Ishikawa (cell line): ENCODE measurements at regions not wholly inside any gene's neighbourhood (a gene's known extent, or its start where the extent isn't known, plus 50 kb on each side); places are given as distances from the start of the nearest gene placed in this dataset.

Experiments used
- CEBPB ChIP-seq: IDR thresholded peaks from 2 replicates; pipeline ENCODE4 v1.6.1; 2012
- CREB1 ChIP-seq: IDR thresholded peaks from 2 replicates; pipeline ENCODE4 v1.6.1; 2012; ENCODE audit warnings: low read depth
- EGR1 ChIP-seq: IDR thresholded peaks from 2 replicates; pipeline ENCODE4 v1.6.1; 2012
- EP300 ChIP-seq: IDR thresholded peaks from 2 replicates; pipeline ENCODE4 v1.6.1; 2012; ENCODE audit warnings: borderline replicate concordance
- FOXM1 ChIP-seq: IDR thresholded peaks from 2 replicates; pipeline ENCODE4 v1.6.1; 2012; ENCODE audit warnings: low read depth, borderline replicate concordance
- NFIC ChIP-seq: IDR thresholded peaks from 2 replicates; pipeline ENCODE4 v1.6.1; 2012
- RAD21 ChIP-seq: IDR thresholded peaks from 2 replicates; pipeline ENCODE4 v1.6.1; 2012; ENCODE audit warnings: low read depth
- TAF1 ChIP-seq: IDR thresholded peaks from 2 replicates; pipeline ENCODE4 v1.6.1; 2012; ENCODE audit warnings: low read depth, mild to moderate bottlenecking
- TCF12 ChIP-seq: IDR thresholded peaks from 2 replicates; pipeline ENCODE4 v1.6.1; 2012; ENCODE audit warnings: low read depth
- TEAD4 ChIP-seq: IDR thresholded peaks from 2 replicates; pipeline ENCODE4 v1.6.1; 2012
- YY1 ChIP-seq: IDR thresholded peaks from 2 replicates; pipeline ENCODE4 v1.6.1; 2012; ENCODE audit warnings: low read depth
- ZBTB7A ChIP-seq: IDR thresholded peaks from 2 replicates; pipeline ENCODE4 v1.6.1; 2012; ENCODE audit warnings: low read depth
- TF ChIP-seq, protein P1 (sequence below): IDR thresholded peaks from 2 replicates; pipeline ENCODE4 v1.6.1; 2012
- TF ChIP-seq, protein P2 (sequence below): IDR thresholded peaks from 2 replicates; pipeline ENCODE4 v1.6.1; 2012; ENCODE audit warnings: low read depth, mild to moderate bottlenecking
- TF ChIP-seq, protein P3 (sequence below): IDR thresholded peaks from 2 replicates; pipeline ENCODE4 v1.6.1; 2012

DNA sequence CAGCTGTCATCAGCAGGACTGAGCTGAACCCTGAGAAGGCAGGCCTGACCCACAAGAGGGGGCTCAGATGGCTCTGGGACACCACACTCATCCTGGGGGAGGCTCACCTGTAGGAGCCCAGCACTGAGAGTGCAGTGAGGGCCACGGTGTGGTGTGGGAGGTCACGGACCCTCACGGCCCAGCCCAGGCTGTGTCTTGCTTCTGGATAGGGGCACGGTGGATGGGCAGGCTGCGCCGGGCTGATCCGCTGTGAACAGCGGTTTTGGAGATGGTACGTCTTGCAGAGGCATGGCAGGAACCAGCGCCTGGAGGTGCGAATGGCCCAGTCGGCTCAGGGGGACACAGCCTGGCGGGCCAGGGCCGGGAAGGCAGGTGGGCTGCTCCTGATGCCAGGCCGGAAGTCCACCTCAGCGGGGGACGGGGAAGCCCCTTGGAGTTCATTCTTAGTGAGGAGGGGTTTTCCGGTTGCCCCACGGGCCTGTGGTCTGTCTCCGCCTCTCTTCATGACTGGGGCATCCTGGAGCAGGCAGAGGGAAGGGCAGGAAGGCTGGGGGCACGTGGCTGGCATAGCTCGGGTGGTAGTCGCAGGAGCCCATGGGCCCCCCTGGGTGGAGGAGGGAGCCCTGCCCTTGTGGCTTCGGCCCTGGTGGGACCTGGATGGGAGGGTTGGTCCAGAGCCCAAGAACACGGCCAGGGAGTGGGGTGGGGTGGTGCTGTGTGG lies 112.5 kb downstream of the UNCX start:
- TF ChIP-seq ZBTB7A (no peak), TEAD4 (no peak), TCF12 (no peak), NFIC (no peak)
- TF ChIP-seq, protein P1, sequence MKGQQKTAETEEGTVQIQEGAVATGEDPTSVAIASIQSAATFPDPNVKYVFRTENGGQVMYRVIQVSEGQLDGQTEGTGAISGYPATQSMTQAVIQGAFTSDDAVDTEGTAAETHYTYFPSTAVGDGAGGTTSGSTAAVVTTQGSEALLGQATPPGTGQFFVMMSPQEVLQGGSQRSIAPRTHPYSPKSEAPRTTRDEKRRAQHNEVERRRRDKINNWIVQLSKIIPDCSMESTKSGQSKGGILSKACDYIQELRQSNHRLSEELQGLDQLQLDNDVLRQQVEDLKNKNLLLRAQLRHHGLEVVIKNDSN, result no peak
- TF ChIP-seq, protein P2, sequence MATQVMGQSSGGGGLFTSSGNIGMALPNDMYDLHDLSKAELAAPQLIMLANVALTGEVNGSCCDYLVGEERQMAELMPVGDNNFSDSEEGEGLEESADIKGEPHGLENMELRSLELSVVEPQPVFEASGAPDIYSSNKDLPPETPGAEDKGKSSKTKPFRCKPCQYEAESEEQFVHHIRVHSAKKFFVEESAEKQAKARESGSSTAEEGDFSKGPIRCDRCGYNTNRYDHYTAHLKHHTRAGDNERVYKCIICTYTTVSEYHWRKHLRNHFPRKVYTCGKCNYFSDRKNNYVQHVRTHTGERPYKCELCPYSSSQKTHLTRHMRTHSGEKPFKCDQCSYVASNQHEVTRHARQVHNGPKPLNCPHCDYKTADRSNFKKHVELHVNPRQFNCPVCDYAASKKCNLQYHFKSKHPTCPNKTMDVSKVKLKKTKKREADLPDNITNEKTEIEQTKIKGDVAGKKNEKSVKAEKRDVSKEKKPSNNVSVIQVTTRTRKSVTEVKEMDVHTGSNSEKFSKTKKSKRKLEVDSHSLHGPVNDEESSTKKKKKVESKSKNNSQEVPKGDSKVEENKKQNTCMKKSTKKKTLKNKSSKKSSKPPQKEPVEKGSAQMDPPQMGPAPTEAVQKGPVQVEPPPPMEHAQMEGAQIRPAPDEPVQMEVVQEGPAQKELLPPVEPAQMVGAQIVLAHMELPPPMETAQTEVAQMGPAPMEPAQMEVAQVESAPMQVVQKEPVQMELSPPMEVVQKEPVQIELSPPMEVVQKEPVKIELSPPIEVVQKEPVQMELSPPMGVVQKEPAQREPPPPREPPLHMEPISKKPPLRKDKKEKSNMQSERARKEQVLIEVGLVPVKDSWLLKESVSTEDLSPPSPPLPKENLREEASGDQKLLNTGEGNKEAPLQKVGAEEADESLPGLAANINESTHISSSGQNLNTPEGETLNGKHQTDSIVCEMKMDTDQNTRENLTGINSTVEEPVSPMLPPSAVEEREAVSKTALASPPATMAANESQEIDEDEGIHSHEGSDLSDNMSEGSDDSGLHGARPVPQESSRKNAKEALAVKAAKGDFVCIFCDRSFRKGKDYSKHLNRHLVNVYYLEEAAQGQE, result no peak

DNA sequence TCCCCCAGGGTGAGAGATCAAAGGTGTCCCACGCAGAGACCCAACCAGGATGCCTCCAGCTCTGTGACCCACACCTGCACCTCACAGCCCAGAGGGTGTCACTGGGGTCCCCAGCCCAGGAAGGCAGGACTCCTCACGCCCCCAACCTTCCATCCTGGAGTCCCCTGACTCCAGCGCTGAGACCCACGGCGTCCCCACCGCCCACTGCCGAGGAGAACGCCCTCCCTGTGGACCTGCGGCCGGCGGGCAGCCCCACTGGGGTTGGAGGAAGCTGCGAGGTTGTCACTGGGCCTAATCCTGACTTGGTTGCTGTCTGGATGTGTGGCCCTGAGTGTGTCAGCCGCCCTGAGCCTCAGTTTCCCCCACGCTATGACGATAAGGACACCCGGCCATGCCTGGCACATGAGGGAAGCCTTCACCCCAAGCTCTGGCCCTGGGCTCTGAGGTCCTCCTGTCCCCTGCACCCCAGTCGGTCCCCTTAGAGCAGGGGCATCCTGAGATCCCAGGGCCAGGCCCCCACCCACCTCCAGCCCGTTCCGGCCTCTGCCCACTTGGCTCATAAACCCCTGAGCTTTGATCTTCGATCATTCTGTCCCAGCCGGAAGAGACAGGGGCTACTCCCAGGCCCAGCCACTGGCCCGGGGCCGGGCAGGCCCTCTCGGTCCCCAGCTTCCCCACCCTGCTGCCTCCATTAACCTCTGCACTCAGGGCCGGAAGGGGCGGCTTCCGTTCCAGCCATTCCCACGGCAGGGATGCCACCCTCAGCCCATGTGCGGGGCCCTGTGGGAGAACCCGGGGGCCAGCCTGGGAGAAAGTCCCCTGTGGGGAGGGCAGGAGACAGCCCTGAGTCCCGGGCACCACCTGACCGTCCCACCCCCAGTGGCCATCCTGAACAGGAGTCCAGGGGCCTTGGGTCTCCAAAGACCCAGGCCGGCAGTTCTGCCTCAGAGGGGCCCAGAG lies 113.2 kb downstream of the MICALL2 start:
- no peak for TF ChIP-seq EGR1
- TF ChIP-seq YY1, result no peak
- TF ChIP-seq, protein P1, result no peak
- TF ChIP-seq, protein P2, result no peak

DNA sequence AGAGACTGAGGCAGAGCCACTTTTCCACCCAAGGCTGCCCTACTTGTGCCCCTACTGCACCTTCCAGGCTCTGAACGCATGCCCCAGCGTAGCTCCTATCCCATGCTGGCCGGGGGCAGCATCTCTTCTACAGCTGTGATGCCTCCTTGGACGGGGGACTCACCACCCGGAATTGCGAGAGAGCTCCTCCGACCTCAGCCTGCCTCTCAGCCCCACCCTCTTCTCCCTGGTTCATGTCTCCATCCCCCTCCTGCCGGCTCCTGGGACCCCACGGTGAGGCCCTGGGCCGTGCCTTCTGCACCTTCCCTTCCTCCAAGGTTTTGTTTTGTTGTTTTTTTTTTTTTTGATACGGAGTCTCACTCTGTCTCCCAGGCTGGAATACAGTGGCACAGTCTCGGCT lies 112.4 kb downstream of the MICALL2 start:
- TF ChIP-seq CEBPB (no peak), EGR1 (no peak), ZBTB7A (no peak), TAF1 (no peak), YY1 (no peak), RAD21 (no peak), NFIC (no peak), TEAD4 (no peak), CREB1 (no peak), FOXM1 (no peak)
- TF ChIP-seq, protein P1, result no peak
- TF ChIP-seq, protein P3, sequence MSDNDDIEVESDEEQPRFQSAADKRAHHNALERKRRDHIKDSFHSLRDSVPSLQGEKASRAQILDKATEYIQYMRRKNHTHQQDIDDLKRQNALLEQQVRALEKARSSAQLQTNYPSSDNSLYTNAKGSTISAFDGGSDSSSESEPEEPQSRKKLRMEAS, result no peak
- TF ChIP-seq, protein P2, result no peak

DNA sequence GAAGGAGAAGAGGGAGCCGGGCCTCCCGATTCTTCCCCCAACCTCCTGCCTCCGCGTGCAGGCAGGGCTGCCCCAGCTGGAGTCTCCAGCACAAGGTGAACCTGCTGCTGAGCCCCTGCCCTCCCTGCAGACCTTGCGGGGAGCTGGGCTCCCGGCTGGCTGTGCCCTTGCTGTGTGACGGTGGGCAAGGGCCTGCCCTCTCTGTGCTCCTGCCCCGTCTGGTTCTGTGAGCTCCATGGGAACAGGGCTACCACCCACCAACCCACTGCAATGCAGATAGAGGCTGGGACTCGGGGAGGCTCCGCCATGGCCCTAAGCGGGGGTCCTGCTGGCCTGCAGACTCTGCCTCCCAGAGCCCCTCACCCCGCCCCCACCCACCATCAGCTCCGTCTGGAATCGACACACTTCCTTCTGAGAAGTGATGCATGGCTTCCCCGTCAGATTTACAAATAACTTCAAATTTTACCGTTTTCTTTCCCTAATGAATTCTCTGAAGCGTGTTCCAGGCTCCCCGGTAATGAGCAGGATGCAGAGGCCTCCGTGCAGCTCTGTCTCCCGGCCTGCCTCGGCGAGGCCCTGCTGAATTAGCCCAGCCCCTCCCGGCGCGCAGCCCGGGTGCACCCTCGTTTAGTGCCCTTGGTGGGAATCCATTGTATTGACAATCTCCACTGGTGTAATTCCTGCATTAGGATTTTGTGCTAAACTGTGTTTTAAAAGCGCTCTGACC lies 111.0 kb downstream of the MICALL2 start:
- TF ChIP-seq, protein P1, result no peak
- TF ChIP-seq TAF1 (no peak), EGR1 (no peak), TCF12 (no peak), CEBPB (no peak), NFIC (no peak), EP300 (no peak), YY1 (no peak)
- TF ChIP-seq, protein P2, result no peak
- TF ChIP-seq, protein P3, result no peak
